ENCODE measurements at regions not wholly inside any gene's neighbourhood (a gene's known extent, or its start where the extent isn't known, plus 50 kb on each side); places are given as distances from the start of the nearest gene placed in this dataset.
A peak's percentile ranks its signal among the peaks of the same experiment; 100 is the strongest.

DNA sequence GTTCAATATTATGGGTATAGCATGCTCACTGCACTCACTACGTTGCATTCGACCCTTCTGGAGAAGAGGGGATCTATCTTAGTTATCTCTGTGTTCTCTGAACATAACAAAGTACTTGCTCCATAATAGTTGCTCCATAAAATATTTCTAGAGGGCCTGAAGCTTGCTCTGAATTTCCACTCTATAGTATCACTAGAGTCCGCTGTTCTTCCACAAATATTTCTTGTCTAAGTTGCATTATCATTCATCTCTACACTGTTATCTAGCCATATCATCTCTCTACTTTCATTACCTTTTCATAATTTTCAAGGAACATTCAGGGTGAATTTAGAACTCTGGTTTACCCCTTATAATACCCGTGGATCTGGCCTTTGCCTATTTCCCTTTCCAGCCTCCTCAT is 246.1 kb upstream of the PDE3A start:
- H4K20me1 ChIP-seq (ENCODE audit: insufficient read depth, low read length, poor library complexity, severe bottlenecking): no peaks in the 10 kb centered on the region
- TF ChIP-seq EZH2phosphoT487 (IDR thresholded peaks at IDR 0.05; ENCODE audit: borderline replicate concordance) (no peak), CTCF (conservative IDR thresholded peaks at IDR 0.05; ENCODE audit: low read length) (0 out of 2 replicates have a peak, but pooled peaks have one; percentile 12)
- H3K9ac ChIP-seq (ENCODE audit: low read depth, low read length, poor library complexity, severe bottlenecking): no peak overlapping the region
- H3K4me1 ChIP-seq (ENCODE audit: insufficient read depth, low read length, poor library complexity, severe bottlenecking): no peaks in the 10 kb centered on the region
- no peaks in the 10 kb centered on the region for H3K36me3 ChIP-seq (ENCODE audit: insufficient read depth, low read length)
- H3K27me3 ChIP-seq (ENCODE audit: insufficient read depth, low read length, poor library complexity, severe bottlenecking): no peaks in the 10 kb centered on the region
- H3K9me2 ChIP-seq (replicated peaks; ENCODE audit: low read depth, low read length): no peaks in the 10 kb centered on the region
- no peak overlapping the region for H3K4me2 ChIP-seq (ENCODE audit: low read depth, low read length, poor library complexity, severe bottlenecking)
- H2AFZ ChIP-seq (ENCODE audit: low read length): no peak overlapping the region
- no peaks in the 10 kb centered on the region for H3K9me3 ChIP-seq (ENCODE audit: insufficient read depth, low read depth, low read length)
- no peaks in the 10 kb centered on the region for H3K79me2 ChIP-seq (ENCODE audit: insufficient read depth, low read length)
- H3K4me3 ChIP-seq (ENCODE audit: low read length, poor library complexity, severe bottlenecking): no peak overlapping the region
- H3F3A ChIP-seq (ENCODE audit: low read depth): no peaks in the 10 kb centered on the region

- no peaks in the 10 kb centered on the region for H3K36me3 ChIP-seq (ENCODE audit: insufficient read depth, low read length)
- H2AFZ ChIP-seq (ENCODE audit: low read length): no peak overlapping the region
- no peaks in the 10 kb centered on the region for H3K27me3 ChIP-seq (ENCODE audit: insufficient read depth, low read length, poor library complexity, severe bottlenecking)
- TF ChIP-seq CTCF (conservative IDR thresholded peaks at IDR 0.05; ENCODE audit: low read length): no peak
- TF ChIP-seq EZH2phosphoT487 (IDR thresholded peaks at IDR 0.05; ENCODE audit: borderline replicate concordance): no peak
- no peaks in the 10 kb centered on the region for H4K20me1 ChIP-seq (ENCODE audit: insufficient read depth, low read length, poor library complexity, severe bottlenecking)
- H3F3A ChIP-seq (ENCODE audit: low read depth): no peaks in the 10 kb centered on the region
- no peaks in the 10 kb centered on the region for H3K79me2 ChIP-seq (ENCODE audit: insufficient read depth, low read length)
- no peaks in the 10 kb centered on the region for H3K4me1 ChIP-seq (ENCODE audit: insufficient read depth, low read length, poor library complexity, severe bottlenecking)
- no peaks in the 10 kb centered on the region for H3K9me3 ChIP-seq (ENCODE audit: insufficient read depth, low read depth, low read length)
- H3K9me2 ChIP-seq (replicated peaks; ENCODE audit: low read depth, low read length): no peaks in the 10 kb centered on the region
- no peak overlapping the region for H3K4me3 ChIP-seq (ENCODE audit: low read length, poor library complexity, severe bottlenecking)
- no peak overlapping the region for H3K4me2 ChIP-seq (ENCODE audit: low read depth, low read length, poor library complexity, severe bottlenecking)
- H3K9ac ChIP-seq (ENCODE audit: low read depth, low read length, poor library complexity, severe bottlenecking): no peak overlapping the region
Measured at GRCh38 chr12:20123465-20123864, 244.9 kb upstream of the PDE3A start.

DNA sequence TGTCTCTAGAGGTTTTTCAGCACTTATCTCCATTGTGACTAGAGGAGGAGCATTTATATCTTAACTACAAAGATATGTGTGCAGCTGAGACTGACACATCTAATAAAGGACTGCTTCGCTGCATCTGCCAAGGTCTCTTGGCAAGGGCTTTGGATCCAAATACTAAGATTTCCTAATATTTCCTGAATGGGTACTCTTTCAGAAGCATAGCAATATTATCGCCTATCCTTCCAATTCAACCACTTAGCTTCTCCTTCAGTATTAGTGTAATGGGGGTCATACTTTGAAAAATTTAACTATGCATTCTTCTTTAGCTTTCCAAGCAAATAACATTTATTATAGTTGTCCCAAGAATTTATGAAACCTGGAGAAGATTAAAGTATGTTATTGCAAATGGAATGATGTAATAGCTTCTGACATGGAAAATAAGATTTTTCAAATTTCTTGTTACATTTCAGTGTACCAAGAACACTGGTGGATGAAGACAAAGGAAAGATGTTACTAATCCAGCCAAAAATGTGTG is 243.0 kb upstream of the PDE3A start:
- Histone ChIP-seq H4K20me1 (ENCODE audit: insufficient read depth, low read length, poor library complexity, severe bottlenecking) (no peaks in the 10 kb centered on the region), H3K79me2 (ENCODE audit: insufficient read depth, low read length) (no peaks in the 10 kb centered on the region), H3K27me3 (ENCODE audit: insufficient read depth, low read length, poor library complexity, severe bottlenecking) (no peaks in the 10 kb centered on the region), H3K36me3 (ENCODE audit: insufficient read depth, low read length) (no peaks in the 10 kb centered on the region), H3K9me2 (replicated peaks; ENCODE audit: low read depth, low read length) (no peaks in the 10 kb centered on the region), H3K4me2 (ENCODE audit: low read depth, low read length, poor library complexity, severe bottlenecking) (no peak overlapping the region), H2AFZ (ENCODE audit: low read length) (no peak overlapping the region), H3F3A (ENCODE audit: low read depth) (no peaks in the 10 kb centered on the region), H3K4me3 (ENCODE audit: low read length, poor library complexity, severe bottlenecking) (no peak overlapping the region), H3K9me3 (ENCODE audit: insufficient read depth, low read depth, low read length) (no peaks in the 10 kb centered on the region), H3K4me1 (ENCODE audit: insufficient read depth, low read length, poor library complexity, severe bottlenecking) (peaks cover 11% of the 10 kb centered on the region), H3K9ac (ENCODE audit: low read depth, low read length, poor library complexity, severe bottlenecking) (no peak overlapping the region)
- TF ChIP-seq CTCF (conservative IDR thresholded peaks at IDR 0.05; ENCODE audit: low read length) (no peak), EZH2phosphoT487 (IDR thresholded peaks at IDR 0.05; ENCODE audit: borderline replicate concordance) (no peak)
